GM12878 (cell line): ENCODE measurements at regions not wholly inside any gene's neighbourhood (a gene's known extent, or its start where the extent isn't known, plus 50 kb on each side); places are given as distances from the start of the nearest gene placed in this dataset.

Experiments used
- ATAC-seq: fragments of 200-7000 bp; cut with Tn5 transposase; 3 replicates; pipeline ENCODE4 v1.9.1; 2020; ENCODE audit warnings: mild to moderate bottlenecking, moderate library complexity
- BruUV-seq: library from RNA; stranded (reverse); fragments of 400-500 nt; replicated peaks from 2 replicates; lab custom pipeline; 2021; lab: Mats Ljungman, UMichigan
- CTCF ChIA-PET: fragments of 300-600 bp; sonication (Branson Sonifier 250); formaldehyde crosslinking; extraction: SDS; loops from one replicate; lab custom pipeline; 2021; ENCODE audit warnings: inconsistent platforms; lab: Yijun Ruan, JAX
- POLR2A ChIA-PET: fragments of 350-600 bp; formaldehyde crosslinking; extraction: SDS; loops from one replicate; lab custom pipeline; 2021; ENCODE audit warnings: inconsistent platforms; lab: Charles Lee
- RAD21 ChIA-PET: fragments of 300-600 bp; sonication (Branson Sonifier 250); formaldehyde crosslinking; loops from one replicate; lab custom pipeline; 2023; ENCODE audit warnings: antibody characterized with exemption; ENCODE audit not compliant: unreplicated experiment; lab: Charles Lee
- SMC1A ChIA-PET: fragments of 300-600 bp; sonication (Branson Sonifier 250); formaldehyde crosslinking; loops from one replicate; lab custom pipeline; 2023; ENCODE audit not compliant: unreplicated experiment, uncharacterized antibody; lab: Charles Lee
- DNase-seq: peaks from one replicate; pipeline ENCODE4 v3.0.0-alpha.2; 2011; ENCODE audit warnings: low read depth, low spot score
- FAIRE-seq: peaks from 3 replicates; lab custom pipeline; 2011; peaks lifted over from hg19 to GRCh38; lab: Jason Lieb, UNC
- H2AFZ ChIP-seq: 2 replicates; pipeline ENCODE4 v1.6.0; 2011; ENCODE audit warnings: low read depth, low read length, control low read depth; ENCODE audit not compliant: control insufficient read depth
- H3K27ac ChIP-seq: 2 replicates; pipeline ENCODE4 v1.5.1; 2011; ENCODE audit warnings: control low read depth; ENCODE audit not compliant: control insufficient read depth, insufficient read depth
- H3K27me3 ChIP-seq, 2 experiments: replicated peaks in 1 of 2; 2 replicates each; pipeline versions ENCODE4 v1.6.0 to v1.6.1; 2011; ENCODE audit warnings: low read length in 1 of 2; ENCODE audit not compliant: control insufficient read depth in 2 of 2, insufficient read depth in 2 of 2
- H3K36me3 ChIP-seq, 2 experiments: 2 replicates each; pipeline ENCODE4 v1.5.1; 2011; ENCODE audit warnings: low read length in 1 of 2; ENCODE audit not compliant: control insufficient read depth in 2 of 2, insufficient read depth in 2 of 2
- H3K4me1 ChIP-seq: 2 replicates; pipeline ENCODE4 v1.6.1; 2011; ENCODE audit warnings: mild to moderate bottlenecking, low read length, moderate library complexity, mixed read lengths; ENCODE audit not compliant: control insufficient read depth, insufficient read depth
- H3K4me2 ChIP-seq: 2 replicates; pipeline ENCODE4 v1.6.0; 2011; ENCODE audit warnings: control low read depth; ENCODE audit not compliant: control insufficient read depth, insufficient read depth
- H3K4me3 ChIP-seq: fragments of 200-600 bp; sonication (generic); 2 replicates; pipeline ENCODE4 v1.5.1; 2016
- H3K79me2 ChIP-seq: 2 replicates; pipeline ENCODE4 v1.6.0; 2011; ENCODE audit warnings: low read length; ENCODE audit not compliant: control insufficient read depth, insufficient read depth
- H3K9ac ChIP-seq: 2 replicates; pipeline ENCODE4 v1.8.0; 2011; ENCODE audit warnings: low read length, control low read depth, mixed read lengths; ENCODE audit not compliant: control insufficient read depth, insufficient read depth
- H3K9me3 ChIP-seq: replicated peaks from 3 replicates; pipeline ENCODE4 v1.5.1; 2011; ENCODE audit warnings: mild to moderate bottlenecking, low read length; ENCODE audit not compliant: control insufficient read depth, insufficient read depth
- H4K20me1 ChIP-seq: 2 replicates; pipeline ENCODE4 v1.6.0; 2011; ENCODE audit not compliant: control insufficient read depth, insufficient read depth
- HDAC6 ChIP-seq: fragments of 200-600 bp; sonication (generic); IDR thresholded peaks from one replicate; pipeline ENCODE4 v1.8.0; 2017; ENCODE audit warnings: antibody characterized with exemption; ENCODE audit not compliant: unreplicated experiment
- MTA3 ChIP-seq: IDR thresholded peaks from 2 replicates; pipeline ENCODE4 v1.6.1; 2012; ENCODE audit warnings: low read length, inconsistent platforms, borderline replicate concordance
- RAD21 ChIP-seq: IDR thresholded peaks from 2 replicates; pipeline ENCODE4 v1.6.1; 2011; ENCODE audit warnings: mild to moderate bottlenecking, low read depth, low read length, moderate library complexity; ENCODE audit not compliant: insufficient read depth
- TBL1XR1 ChIP-seq: IDR thresholded peaks from 2 replicates; pipeline ENCODE4 v1.6.1; 2012; ENCODE audit warnings: low read depth, low read length, improper control_type of control experiment
- WGBS: methylation state at CpG from one replicate; pipeline ENCODE4 v1.1.6; 2016; ENCODE audit warnings: low lambda C conversion rate; ENCODE audit not compliant: insufficient replicate concordance, insufficient coverage; ENCODE audit errors: missing lambda C conversion rate; 5-methylcytosine and 5-hydroxymethylcytosine counted together
- in situ Hi-C: fragments of 300-500 bp; cut with MboI; formaldehyde crosslinking; loops from 9 replicates; pipeline ENCODE4 v1.14.3; 2018; ENCODE audit warnings: mixed read lengths
- intact Hi-C: fragments of 100-400 bp; cut with micrococcal nuclease; formaldehyde crosslinking; loops from one replicate; pipeline ENCODE4 v1.14.2; 2022; ENCODE audit not compliant: unreplicated experiment
- TF ChIP-seq, protein P1 (sequence below): IDR thresholded peaks from 2 replicates; pipeline ENCODE4 v1.6.1; 2012; ENCODE audit warnings: low read depth, low read length, improper control_type of control experiment
- TF ChIP-seq, protein P2 (sequence below): fragments of 450-650 bp; IDR thresholded peaks from 2 replicates; pipeline ENCODE4 v1.6.1; 2017; ENCODE audit warnings: mild to moderate bottlenecking
- TF ChIP-seq, protein P3 (sequence below): fragments of 450-650 bp; IDR thresholded peaks from 2 replicates; pipeline ENCODE4 v1.6.1; 2017; ENCODE audit warnings: mild to moderate bottlenecking, moderate library complexity

DNA sequence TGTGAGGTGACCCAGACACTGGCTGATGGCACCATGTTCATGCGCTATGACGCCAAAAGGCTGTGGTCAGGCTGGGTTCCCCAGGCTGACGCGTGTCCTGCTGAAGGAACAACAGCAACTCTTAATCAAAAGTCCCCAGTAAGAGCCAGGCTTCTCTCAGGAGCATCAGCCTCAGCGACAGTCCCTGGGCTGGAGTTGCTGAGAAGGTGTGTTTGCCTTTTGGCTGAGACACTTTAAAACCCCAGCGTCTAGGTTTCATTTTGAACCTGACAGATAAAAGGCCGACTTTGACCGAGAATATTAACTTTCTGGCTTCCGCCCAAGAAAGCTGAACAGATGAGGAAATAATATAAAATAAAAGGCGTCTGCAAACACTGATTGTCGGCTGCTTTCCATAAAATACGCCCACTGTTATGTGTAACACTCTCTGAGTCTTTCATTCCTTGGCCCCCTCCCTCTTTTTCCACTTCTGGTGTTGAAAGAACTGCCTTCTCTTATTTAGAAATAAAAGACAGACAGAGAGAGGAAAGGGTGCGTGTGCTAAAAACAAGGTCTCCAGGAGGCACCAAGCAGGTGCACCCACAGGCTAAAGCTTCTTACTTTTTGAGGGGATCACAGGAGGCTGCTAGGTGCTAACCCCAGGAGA lies 373.6 kb downstream of the MID1IP1 start:
- intact Hi-C loops: no loop called here
- no peak for FAIRE-seq
- in situ Hi-C loops: no loop called here
- no peak overlapping the region for H3K4me3 ChIP-seq
- ATAC-seq: peak; percentile 82
- H3K36me3 ChIP-seq: no peaks in the 10 kb centered on the region
- H4K20me1 ChIP-seq: no peaks in the 10 kb centered on the region; the same call in 1 of the 2 replicates
- no peaks in the 10 kb centered on the region; the same call in 2 of the 3 replicates for H3K9me3 ChIP-seq
- TF ChIP-seq, protein P1, sequence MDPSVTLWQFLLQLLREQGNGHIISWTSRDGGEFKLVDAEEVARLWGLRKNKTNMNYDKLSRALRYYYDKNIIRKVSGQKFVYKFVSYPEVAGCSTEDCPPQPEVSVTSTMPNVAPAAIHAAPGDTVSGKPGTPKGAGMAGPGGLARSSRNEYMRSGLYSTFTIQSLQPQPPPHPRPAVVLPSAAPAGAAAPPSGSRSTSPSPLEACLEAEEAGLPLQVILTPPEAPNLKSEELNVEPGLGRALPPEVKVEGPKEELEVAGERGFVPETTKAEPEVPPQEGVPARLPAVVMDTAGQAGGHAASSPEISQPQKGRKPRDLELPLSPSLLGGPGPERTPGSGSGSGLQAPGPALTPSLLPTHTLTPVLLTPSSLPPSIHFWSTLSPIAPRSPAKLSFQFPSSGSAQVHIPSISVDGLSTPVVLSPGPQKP: no peak
- no peak for TF ChIP-seq HDAC6
- TF ChIP-seq, protein P2, sequence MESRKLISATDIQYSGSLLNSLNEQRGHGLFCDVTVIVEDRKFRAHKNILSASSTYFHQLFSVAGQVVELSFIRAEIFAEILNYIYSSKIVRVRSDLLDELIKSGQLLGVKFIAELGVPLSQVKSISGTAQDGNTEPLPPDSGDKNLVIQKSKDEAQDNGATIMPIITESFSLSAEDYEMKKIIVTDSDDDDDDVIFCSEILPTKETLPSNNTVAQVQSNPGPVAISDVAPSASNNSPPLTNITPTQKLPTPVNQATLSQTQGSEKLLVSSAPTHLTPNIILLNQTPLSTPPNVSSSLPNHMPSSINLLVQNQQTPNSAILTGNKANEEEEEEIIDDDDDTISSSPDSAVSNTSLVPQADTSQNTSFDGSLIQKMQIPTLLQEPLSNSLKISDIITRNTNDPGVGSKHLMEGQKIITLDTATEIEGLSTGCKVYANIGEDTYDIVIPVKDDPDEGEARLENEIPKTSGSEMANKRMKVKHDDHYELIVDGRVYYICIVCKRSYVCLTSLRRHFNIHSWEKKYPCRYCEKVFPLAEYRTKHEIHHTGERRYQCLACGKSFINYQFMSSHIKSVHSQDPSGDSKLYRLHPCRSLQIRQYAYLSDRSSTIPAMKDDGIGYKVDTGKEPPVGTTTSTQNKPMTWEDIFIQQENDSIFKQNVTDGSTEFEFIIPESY: no peak
- no peak for TF ChIP-seq MTA3
- no peak for TF ChIP-seq TBL1XR1
- TF ChIP-seq RAD21: no peak
- TF ChIP-seq, protein P3, sequence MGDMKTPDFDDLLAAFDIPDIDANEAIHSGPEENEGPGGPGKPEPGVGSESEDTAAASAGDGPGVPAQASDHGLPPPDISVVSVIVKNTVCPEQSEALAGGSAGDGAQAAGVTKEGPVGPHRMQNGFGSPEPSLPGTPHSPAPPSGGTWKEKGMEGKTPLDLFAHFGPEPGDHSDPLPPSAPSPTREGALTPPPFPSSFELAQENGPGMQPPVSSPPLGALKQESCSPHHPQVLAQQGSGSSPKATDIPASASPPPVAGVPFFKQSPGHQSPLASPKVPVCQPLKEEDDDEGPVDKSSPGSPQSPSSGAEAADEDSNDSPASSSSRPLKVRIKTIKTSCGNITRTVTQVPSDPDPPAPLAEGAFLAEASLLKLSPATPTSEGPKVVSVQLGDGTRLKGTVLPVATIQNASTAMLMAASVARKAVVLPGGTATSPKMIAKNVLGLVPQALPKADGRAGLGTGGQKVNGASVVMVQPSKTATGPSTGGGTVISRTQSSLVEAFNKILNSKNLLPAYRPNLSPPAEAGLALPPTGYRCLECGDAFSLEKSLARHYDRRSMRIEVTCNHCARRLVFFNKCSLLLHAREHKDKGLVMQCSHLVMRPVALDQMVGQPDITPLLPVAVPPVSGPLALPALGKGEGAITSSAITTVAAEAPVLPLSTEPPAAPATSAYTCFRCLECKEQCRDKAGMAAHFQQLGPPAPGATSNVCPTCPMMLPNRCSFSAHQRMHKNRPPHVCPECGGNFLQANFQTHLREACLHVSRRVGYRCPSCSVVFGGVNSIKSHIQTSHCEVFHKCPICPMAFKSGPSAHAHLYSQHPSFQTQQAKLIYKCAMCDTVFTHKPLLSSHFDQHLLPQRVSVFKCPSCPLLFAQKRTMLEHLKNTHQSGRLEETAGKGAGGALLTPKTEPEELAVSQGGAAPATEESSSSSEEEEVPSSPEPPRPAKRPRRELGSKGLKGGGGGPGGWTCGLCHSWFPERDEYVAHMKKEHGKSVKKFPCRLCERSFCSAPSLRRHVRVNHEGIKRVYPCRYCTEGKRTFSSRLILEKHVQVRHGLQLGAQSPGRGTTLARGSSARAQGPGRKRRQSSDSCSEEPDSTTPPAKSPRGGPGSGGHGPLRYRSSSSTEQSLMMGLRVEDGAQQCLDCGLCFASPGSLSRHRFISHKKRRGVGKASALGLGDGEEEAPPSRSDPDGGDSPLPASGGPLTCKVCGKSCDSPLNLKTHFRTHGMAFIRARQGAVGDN: peak; percentile 37; the same call in 1 of the 2 replicates
- no peaks in the 10 kb centered on the region for H3K79me2 ChIP-seq
- POLR2A ChIA-PET: interaction anchor here (1.0 to 3.6 kb wide), 2 partner anchors 15 to 21 kb away, joined by 3 to 21 read pairs; no protein-coding TSS in a partner anchor
- CTCF ChIA-PET: interaction anchor here (1.1 to 2.3 kb wide), 4 partner anchors 12 to 23 kb away, joined by 3 to 9 read pairs (median 7); no protein-coding TSS in a partner anchor
- BruUV-seq: no TSS peak
- H3K9ac ChIP-seq: no peak overlapping the region
- RAD21 ChIA-PET: interaction anchor here (0.7 to 1.8 kb wide), 7 partner anchors 12 to 407 kb away, joined by 3 to 6 read pairs (median 3); no protein-coding TSS in a partner anchor
- 42% methylated on average over 13 of the region's 13 CpGs for WGBS
- peak overlapping the region; percentile 61 for H2AFZ ChIP-seq
- H3K27me3 ChIP-seq: no peaks in the 10 kb centered on the region; a peak in 1 of 4 replicates
- no peak for DNase-seq
- no peak overlapping the region for H3K27ac ChIP-seq
- H3K4me1 ChIP-seq: peaks cover 3% of the 10 kb centered on the region; the same call in 1 of the 2 replicates
- SMC1A ChIA-PET: interaction anchor here (0.7 to 4.6 kb wide), 5 partner anchors 9 to 22 kb away, joined by 3 to 30 read pairs (median 7); no protein-coding TSS in a partner anchor
- peak overlapping the region; percentile 38; the same call in 1 of the 2 replicates for H3K4me2 ChIP-seq
